GM12865 (cell line): ENCODE measurements at regions not wholly inside any gene's neighbourhood (a gene's known extent, or its start where the extent isn't known, plus 50 kb on each side); places are given as distances from the start of the nearest gene placed in this dataset.
A peak's percentile ranks its signal among the peaks of the same experiment; 100 is the strongest.

ENCODE experiments used
- DNase-seq: peaks from one replicate; pipeline ENCODE4 v3.0.0; 2010; ENCODE audit warnings: low read depth
- H3K4me3 ChIP-seq: 2 replicates; pipeline ENCODE4 v1.5.1; 2011; ENCODE audit warnings: mild to moderate bottlenecking, low read depth, low read length, control low read depth
- TF ChIP-seq, protein P1 (sequence below): IDR thresholded peaks from 2 replicates; pipeline ENCODE4 v1.5.1; 2011; ENCODE audit warnings: low read length, control low read depth, low read depth, inconsistent platforms; ENCODE audit not compliant: insufficient read depth; ENCODE audit errors: missing control alignments

- no peak overlapping the region for H3K4me3 ChIP-seq
- DNase-seq = no peak
- TF ChIP-seq, protein P1, sequence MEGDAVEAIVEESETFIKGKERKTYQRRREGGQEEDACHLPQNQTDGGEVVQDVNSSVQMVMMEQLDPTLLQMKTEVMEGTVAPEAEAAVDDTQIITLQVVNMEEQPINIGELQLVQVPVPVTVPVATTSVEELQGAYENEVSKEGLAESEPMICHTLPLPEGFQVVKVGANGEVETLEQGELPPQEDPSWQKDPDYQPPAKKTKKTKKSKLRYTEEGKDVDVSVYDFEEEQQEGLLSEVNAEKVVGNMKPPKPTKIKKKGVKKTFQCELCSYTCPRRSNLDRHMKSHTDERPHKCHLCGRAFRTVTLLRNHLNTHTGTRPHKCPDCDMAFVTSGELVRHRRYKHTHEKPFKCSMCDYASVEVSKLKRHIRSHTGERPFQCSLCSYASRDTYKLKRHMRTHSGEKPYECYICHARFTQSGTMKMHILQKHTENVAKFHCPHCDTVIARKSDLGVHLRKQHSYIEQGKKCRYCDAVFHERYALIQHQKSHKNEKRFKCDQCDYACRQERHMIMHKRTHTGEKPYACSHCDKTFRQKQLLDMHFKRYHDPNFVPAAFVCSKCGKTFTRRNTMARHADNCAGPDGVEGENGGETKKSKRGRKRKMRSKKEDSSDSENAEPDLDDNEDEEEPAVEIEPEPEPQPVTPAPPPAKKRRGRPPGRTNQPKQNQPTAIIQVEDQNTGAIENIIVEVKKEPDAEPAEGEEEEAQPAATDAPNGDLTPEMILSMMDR = no peak
Measured at GRCh38 chr9:16128003-16128402, 575.2 kb downstream of the CCDC171 start.

DNA sequence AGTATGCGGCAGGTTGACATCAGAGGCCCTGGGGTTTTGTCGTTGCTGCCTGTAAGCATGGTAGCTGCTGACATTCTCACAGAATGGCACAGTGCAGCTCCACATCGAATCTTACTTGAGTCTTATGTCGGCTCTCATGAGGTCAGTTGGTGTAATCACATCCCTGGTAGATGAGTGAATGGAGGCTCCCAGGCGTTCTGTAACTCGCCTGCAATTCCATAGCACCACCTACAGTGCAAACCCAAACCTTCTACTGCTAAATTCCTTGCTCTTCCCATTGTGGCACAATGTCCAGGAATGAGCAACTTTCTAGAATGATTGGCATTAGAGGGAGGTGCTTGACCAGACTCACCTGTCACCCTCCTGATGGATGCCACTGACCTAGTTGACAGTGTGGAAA lies 578.4 kb downstream of the CCDC171 start:
- TF ChIP-seq, protein P1 = no peak
- no peak overlapping the region for H3K4me3 ChIP-seq
- DNase-seq = no peak

- H3K4me3 ChIP-seq = no peak overlapping the region
- no peak for DNase-seq
- TF ChIP-seq, protein P1 = no peak
Measured at GRCh38 chr9:16132513-16132912, 579.7 kb downstream of the CCDC171 start.

DNA sequence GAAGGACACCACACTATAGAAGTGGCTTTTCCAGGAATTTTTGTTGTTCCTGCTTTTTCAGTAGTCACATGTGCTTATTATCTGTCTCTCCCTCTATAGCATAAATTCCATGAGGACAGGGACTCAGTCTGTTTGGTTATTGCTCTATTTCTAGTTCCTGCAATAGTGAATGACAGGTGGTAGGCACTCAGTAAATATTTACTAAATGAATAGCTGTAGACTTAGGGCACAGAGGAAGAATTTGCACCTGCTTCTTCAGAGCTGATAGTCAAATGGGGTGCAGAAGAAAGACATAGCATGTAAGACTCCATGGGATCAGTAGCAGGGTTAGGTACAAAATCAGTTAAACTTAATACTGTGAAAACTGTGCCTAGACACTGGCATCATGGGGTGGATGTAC lies 580.2 kb downstream of the CCDC171 start:
- TF ChIP-seq, protein P1 = no peak
- no peak overlapping the region for H3K4me3 ChIP-seq
- DNase-seq = no peak

DNA sequence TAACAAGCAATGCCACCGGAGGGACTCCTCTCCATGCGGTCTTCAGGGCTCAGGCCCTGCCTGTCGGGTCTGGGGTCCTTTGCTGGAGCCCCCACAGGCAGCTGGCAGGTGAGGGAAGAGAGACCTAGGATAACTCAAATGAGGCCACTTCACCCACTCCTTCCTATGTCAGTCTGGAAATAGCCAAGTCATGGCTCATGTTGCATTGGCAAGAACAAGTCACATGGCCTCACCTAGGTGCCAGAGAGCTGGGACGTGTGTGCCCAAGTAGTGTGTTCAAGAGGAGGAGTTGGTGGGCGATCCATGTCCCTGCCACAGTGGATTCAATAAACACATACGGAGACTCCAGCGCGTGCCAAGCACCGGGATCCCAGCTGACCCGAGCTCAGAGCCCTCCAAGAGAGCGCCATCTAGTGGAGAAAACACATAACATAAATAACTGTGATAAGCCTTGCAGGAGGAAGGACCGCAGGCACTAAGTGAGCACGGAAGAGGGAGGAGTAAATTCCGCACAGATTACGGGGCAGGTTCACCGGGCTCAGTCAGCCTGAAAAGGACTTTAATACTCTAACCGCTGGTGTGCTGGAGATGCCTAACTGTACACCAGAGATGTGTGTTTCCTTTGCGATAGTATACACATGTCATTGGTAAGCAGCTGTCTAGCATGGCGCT lies 580.8 kb downstream of the CCDC171 start:
- DNase-seq = peak; percentile 65
- TF ChIP-seq, protein P1 = peak; percentile 57
- no peak overlapping the region for H3K4me3 ChIP-seq

DNA sequence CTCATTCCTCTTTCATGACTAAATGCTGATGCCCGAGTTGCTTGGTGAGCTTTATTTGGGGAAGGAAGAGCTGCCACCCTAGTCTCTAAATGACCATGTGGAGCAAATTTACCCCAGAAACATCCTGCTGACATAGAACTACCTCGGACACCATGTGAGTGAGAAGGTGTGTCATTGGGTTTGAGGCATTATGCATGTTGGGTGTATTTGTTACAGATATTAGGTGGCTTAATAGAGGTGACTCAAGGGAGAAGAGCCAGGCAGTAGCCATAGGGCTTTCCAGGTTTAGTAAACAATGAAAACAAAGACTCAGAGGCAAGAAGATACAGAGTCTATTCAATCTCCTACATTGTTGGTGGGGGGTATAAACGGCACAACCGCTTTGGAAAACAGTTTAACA lies 581.5 kb downstream of the CCDC171 start:
- TF ChIP-seq, protein P1 = no peak
- no peak for DNase-seq
- no peak overlapping the region for H3K4me3 ChIP-seq

GRCh38 chr9:16135968-16136367 lies 583.1 kb downstream of the CCDC171 start:
- H3K4me3 ChIP-seq = no peak overlapping the region
- no peak for DNase-seq
- TF ChIP-seq, protein P1 = no peak
